Suppressor macrophage treated with lipopolysaccharide for 4 hours (primary cell): ENCODE measurements at regions not wholly inside any gene's neighbourhood (a gene's known extent, or its start where the extent isn't known, plus 50 kb on each side); places are given as distances from the start of the nearest gene placed in this dataset.
"Not testable (repeated sequence)": the region's sequence is repeated elsewhere in the genome, so short reads cannot be mapped to it uniquely, and the experiment has no call there.

ENCODE experiments used
- DNase-seq: peaks from one replicate; pipeline ENCODE4 v3.0.0-alpha.2; 2020

DNA sequence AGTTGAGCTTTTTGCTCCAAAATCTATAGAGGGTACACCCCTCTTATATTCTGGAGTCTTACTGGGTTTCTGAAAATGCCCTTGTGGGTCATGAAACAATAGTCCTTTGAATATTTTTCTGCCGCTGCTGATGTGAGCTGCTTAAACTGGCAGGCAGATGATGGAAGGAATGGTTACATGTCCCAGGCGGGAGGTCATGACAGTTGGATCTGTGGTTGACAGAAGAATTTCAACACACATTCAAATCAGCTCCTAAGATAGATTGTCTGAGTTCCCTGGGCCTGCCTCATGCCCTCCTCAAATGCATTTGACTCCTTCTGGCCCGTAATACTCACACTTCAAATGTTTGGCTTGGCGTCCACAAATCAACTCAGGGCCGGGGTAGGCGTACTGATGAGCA lies 105.0 kb upstream of the IKBKE start:
- DNase-seq: peak; percentile 23

DNA sequence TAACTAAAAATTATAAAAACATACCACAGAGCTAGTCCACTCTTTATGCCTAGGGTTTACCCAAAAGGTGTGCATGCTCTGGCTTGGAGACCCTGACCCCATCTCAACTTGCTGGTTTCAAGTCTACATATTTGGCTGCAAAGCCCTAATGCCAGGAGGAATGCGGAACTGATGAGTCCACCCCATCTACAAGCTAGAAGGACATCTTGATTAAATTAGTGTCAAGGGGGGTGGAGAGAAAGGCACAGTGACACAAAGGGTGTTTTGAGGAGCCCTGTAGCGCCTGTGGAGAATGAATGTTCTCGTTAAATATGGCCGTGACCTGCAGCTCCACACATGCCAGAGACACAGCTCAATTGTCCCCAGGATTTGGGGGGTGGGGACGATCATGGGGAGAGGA lies 104.1 kb upstream of the IKBKE start:
- DNase-seq: not testable (repeated sequence)

DNA sequence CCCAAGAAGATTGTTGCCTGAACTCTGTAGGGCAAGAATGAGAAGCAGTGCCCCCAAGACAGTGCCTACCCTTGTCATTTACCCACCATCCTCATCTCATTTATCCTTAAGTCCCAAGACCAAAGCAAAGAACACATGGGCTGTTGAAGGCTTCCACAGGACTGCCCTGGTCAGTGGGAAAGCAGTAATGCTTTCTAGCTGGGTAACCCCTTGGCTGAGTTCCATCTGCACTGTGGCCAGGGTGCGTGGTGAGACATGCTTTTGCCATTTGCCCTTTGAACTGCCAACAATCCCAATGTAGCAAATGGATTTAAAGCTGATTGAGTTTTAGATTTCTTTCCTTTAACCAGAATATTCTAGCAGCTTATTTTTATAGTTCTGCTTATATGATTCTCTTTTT lies 103.5 kb upstream of the IKBKE start:
- DNase-seq: not testable (repeated sequence)

DNA sequence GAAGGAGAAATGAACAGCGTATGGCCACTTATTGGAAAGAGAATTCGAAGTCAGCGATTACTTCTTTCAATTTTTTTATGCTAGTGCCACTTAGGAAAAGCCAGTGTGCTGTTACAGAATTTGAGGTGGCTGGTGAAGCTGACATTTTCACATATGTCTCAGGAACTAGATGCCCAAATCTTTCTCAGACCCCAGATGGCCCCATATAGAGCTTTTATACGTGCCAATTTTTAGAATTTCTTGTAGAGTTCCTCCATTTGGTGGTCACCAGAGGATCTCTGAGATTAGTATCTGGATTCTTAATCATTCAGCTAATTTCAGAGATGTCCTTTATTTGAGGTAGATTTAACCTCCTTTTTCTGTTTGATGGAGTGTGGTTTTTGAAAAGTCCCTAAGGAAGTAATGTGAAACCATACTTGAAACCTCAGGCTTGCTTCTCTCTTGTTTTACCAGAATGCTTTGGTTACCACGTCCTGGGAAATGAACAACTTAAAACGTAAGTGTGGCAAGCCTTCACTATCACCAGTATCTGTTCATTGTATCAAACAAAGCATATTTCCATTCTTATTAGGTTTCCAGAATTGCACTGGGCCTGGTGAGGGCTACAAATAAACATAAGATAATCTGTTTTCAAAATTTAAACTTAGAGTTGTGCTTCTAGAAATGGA lies 102.2 kb upstream of the IKBKE start:
- DNase-seq: not testable (repeated sequence)

DNA sequence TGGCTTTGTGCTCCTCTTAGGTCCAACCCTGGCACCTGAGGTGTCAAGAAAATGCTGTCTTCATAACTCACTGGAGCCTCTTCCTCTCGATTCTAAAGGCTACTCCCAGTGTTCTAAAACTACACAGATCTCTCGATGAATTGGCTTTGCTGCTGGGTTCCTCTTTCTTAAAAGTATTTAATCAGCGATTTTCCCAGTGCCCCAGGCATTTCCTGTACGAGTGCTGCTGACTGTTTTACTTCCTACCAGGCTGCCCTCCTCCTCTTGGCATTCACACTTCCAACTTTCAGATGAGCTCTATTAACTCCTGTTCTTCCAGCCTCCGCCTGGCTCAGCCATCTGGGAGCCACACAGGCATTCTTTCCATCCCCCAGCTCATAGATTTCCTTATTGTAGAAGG lies 95.6 kb upstream of the IKBKE start:
- DNase-seq: not testable (repeated sequence)

DNA sequence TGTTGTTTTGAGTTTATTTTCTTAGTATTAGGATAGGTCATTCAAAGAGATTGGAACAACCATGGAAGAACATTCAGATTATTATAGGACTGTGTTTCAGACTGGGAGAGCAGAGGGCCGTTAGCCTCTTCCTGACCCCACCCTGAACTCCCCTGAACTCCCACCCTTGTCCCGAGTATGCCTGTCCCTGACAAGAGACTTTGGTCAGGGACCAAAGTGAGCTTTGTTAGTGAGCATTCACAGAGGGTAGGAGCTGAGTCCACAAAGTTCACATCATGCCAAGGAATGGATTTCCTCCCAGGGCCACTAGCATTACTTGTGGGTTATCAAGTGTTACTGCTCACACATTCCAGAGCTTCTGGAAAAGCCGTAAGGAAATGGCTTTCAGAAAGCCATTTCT lies 94.7 kb upstream of the IKBKE start:
- DNase-seq: not testable (repeated sequence)

DNA sequence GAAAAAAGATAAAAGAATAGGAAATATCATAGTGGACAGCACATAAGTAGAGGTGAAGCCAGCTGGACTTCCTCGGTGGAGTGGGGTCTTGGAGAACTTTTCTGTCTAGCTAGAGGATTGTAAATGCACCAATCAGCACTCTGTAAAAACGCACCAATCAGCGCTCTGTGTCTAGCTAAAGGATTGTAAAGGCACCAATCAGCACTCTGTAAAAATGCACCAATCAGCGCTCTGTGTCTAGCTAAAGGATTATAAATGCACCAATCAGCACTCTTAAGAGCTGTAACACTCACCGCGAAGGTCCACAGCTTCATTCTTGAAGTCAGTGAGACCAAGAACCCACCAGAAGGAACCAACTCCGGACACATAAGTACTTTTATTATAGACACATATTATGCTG lies 91.8 kb upstream of the IKBKE start:
- DNase-seq: not testable (repeated sequence)

DNA sequence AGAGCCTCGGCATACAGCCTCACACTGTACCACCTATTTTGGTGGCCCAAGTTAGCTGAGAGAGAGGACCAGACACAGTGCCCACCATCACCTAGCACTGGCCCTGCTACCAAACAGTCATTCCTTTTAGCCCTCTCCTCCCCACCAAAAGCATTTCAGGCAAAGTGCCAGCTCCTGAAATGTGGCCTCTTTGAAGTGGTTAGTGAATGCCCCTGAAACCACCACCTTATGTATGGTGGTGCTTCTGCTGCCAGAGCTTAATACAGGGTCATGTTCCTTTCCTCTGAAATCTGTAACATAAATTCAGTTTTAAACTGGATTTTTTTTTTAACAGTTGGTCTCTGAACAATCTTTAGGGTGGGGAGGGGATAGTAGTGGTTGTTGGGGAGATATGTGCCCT lies 91.0 kb upstream of the IKBKE start:
- DNase-seq: not testable (repeated sequence)

DNA sequence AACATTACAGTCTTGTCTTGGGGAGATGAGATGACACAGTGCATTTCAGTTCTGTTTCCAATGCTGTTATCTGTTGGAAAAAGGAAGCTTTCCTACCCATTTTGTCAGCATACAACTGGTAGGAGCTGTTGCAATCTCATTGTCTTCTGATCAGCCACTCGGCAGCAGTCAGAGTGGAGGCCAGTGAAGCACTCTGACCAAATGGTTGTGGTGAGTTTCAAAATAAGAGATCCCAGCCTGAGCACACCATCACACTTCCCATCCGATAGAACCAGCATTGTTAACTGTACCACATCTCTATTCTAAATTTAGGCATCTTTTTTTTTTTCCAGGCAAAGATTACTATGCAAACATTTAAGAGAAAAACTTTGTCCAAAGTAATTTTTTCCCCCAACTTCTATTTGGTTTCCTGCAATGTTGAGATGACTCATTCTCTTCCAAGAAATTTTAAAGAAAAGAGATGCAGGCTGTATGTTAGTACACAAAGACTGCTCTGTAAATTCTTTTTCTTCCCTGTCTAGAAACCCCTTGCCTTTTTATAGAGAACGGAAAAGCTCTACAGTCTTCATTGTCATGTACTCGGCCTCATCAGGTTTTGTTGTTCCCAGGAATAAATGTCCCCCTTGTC lies 90.0 kb upstream of the IKBKE start:
- DNase-seq: peak; percentile 76

DNA sequence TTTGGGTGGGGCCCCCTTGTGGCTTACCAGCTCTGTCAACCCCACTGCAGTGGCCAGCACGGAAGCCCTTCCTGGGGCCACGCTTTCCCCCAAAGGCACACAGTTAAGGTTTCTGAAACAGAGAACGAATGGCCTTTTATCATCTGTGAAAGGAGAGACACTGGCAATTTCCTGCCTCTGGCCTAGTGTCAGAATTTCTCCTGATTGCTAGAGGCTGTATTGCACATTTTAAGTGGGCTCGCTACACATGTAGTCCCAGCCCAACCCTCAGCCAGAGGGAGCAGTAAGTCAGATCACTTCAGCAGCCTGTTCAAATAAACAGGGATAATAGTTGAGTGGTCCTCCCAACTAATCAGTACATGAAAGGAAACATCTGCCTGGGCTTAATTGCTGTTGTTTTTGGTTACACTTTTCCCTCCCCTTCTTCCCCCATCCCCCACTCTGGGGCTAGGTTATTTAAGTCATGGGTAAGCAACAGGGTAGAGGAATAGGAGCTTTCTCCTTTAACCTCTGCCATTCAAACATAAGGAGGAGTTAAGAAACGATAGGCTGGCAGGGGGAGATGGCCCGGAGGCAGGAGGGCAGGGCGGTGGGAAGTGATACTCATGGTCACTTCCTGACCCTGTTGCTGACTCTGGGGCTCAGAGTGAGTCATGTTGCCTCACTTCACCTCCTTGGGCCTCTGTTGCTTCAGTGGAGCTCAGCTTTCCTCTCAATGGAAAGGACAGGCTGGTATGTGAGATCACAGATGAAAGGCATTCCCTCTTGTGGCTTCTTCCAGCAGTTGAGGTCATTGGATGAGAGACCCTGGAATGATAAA lies 89.3 kb upstream of the IKBKE start:
- peak; percentile 35 for DNase-seq

DNA sequence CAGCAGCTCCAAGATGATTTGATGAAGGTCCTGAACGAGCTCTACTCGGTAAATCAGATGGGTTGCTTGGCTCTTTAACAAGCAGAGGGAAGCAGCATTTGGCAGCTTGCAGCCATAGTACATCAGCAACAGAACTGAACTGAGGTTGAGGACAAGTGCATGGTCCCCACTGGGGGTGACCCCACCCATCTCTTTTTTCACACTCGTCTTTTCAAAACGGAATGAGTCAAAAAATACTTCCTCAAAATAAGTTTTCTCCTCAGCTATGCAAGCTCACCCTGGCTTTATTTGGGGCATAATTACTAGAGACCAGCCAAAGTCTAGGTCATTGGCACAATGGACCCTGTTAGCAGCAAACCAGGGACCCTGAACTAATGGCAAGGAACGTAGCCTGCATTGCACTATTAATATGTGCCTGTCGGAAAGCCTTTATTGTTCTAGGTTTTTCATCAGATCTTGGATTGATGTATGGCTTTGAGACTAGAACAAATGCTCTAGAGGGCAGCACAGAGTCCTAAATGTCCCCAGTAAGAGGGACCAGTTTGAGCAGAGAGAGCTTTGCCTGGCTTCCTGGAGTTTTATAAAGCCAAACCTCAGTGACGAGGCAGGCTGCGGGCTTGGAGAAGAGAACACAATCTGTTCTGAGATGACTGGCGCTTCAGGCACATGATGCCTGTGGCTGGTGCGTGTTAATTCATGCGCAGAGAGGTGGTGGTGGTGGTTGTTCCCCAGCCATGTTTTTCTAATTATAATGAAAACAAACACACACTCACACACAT lies 86.1 kb upstream of the IKBKE start:
- peak; percentile 69 for DNase-seq

DNA sequence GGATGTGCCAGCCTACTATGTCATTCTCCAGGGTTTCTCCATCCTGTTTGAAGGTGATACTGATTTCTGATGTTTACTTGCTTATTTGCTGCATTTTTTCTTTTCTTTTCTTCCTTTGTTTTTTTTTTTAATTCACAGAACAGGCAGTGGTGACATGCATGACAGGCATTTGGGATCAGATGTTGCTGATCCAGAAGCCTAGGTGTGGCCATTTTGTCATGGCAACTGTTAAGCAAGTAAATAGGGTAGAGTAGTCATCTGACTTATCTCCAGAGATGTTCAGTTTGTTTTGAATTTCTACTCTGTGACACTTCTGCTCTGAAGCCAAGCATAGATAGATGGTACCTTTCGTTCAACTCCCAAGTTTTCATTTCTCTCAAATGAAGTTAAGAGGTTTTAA lies 85.4 kb upstream of the IKBKE start:
- DNase-seq: not testable (repeated sequence)

DNA sequence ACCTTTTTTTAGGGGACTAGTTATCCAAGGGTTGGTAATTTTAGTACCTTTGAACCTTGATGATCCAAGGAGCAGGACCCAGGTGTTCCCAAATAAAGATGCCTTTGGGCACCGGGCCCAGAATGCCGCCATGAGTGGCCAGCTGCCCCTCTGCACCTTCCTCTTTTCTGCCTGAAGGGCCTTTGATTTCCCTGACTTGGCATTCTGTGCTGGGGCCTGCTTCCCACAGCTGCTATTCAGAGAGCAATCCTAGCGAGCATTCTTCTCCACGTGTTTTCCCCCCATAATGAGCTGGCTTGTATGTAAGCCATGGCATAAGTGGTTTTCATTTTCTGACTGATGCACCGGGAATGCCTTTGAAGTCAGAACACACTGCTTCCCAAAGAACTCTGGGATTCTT lies 82.6 kb upstream of the IKBKE start:
- not testable (repeated sequence) for DNase-seq

DNA sequence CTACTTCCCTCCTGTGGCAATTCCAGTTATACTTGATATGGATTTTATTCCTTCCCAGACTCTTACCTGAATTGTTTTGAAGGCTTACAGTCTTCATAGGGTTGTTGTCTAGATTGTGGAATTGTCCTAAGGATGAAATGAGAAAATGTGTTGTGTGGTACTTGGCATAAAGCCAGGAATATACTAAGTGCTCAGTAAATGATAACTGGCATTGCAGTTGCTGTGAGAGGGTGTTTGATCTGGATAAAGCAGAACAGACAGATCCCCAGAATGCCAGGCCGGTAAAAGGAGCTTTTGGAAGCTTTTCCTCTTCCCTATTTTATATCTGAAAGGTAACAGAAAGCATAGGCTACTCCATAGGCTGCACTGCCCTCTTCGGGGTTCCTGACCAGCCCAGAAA lies 78.4 kb upstream of the IKBKE start:
- not testable (repeated sequence) for DNase-seq

DNA sequence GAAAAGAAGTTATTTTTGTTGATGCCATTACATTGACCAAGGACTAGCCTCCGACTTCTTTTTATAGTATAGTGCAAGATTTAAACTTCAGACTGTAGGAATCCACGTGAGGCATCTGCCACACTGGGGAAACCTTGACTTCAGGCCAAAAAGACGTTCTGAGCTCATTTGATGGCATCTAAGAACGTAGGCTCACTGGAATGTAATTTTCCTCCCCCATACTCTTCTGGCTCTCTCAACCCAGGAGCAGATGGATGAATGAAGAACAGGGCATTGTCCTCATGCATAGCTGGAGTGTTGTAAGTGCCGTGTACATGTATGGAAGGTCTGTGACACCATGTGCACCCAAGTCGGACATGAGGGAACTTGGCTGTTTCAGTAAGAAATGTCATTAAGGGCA lies 72.8 kb upstream of the IKBKE start:
- not testable (repeated sequence) for DNase-seq

DNA sequence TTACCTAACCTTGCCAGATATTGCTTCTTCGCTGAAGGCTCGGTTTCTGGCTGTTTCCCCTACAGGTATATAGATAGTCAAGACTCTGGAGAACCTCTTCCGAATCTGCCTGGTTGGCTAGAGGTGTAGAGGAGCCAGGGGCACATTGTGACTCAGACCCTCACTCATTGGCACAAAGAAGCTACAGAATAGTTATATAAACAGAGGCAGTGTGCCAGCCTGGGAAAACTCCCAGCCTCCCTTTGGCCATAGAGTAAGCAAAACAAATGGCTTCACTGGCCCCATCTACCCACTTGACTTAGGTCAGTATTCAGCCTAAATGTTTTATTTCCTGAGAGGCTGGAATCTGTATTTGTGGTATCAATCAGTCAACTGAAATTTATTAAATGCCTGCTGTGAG lies 72.0 kb upstream of the IKBKE start:
- DNase-seq: not testable (repeated sequence)

DNA sequence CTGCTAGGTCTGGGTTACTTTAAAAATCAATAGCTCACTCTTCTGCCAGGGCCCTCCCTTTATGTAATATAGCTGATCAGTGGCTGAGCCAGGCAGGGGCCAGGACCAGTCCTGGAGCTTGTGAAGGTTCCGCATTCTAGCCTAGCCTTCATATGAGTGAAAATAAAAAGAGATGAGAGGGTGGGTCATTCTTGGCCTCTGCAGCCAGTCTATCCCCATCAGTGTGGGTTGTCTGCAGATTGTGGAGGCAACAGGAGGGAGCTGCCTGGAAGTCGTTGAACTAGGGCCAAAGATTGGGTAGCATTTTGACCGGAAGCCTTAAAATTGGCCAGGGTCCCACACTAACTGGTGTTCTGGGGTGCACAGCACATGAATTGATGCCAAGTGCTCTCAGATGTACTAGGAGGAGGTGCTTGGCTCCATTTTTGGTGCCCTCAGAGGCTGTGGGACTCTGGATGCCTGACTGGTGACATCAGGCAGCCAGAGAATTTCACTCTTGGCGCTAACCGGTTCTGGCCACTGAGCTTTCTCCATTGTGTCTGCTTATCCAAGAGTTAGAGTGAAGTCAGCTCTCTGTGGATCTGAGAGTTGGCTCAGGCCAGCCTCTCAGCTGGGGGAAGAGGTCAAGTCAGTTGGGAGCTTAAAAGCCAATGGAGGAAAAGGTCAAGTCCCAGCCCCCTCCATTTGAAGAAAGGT lies 66.5 kb upstream of the IKBKE start:
- not testable (repeated sequence) for DNase-seq

DNA sequence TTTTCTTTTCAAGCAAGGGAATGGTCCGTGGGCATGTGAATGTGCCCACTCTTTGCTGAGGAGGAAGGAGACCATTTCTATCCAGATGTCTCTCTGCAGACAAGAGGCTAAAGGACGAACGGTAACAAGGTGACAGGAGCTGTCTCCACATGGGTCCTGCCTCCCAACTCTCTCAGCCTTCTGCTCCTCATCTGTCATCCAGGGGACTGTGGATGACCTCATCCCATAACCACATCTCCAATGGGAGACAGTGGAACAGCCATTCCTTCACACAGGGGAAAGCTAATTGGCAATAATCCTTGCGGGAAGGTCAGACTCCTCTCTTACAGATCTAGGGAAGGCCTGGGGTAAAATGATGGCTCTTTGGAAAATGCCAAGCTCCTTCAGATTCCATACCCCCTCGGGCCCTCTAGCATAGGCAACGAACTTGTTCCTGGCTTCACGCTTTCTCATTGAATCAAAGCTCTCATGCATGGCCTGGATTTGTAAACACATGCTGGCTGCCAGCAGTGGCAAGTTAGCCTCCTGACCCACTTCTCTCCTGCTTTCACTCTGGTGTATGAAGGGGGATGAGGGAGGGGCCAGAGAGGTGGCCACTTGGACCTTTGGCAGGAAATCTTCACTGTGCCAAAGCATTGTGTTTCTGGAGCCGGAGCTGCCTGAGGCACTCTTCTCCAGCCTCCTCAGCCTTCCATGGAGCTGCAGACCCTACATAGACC lies 65.8 kb upstream of the IKBKE start:
- not testable (repeated sequence) for DNase-seq

DNA sequence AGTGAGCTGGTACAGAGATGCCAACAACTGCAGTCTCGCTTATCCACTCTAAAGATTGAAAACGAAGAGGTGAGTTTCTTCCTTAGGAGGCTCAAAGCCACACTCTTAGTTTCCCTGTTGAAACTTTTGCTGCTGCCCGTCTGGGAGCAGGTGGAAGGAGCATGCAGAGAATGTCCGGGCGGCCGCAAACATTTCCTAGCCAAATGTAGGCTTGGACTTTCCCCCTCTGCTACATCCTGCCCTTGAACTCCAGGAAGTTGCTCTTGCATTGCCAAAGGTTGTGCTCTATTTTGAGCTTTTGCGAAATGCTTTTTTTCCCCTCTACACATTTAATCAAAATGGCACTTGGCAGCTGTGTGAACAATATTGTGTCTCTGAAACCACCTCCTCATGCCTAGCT lies 65.0 kb upstream of the IKBKE start:
- DNase-seq: not testable (repeated sequence)

DNA sequence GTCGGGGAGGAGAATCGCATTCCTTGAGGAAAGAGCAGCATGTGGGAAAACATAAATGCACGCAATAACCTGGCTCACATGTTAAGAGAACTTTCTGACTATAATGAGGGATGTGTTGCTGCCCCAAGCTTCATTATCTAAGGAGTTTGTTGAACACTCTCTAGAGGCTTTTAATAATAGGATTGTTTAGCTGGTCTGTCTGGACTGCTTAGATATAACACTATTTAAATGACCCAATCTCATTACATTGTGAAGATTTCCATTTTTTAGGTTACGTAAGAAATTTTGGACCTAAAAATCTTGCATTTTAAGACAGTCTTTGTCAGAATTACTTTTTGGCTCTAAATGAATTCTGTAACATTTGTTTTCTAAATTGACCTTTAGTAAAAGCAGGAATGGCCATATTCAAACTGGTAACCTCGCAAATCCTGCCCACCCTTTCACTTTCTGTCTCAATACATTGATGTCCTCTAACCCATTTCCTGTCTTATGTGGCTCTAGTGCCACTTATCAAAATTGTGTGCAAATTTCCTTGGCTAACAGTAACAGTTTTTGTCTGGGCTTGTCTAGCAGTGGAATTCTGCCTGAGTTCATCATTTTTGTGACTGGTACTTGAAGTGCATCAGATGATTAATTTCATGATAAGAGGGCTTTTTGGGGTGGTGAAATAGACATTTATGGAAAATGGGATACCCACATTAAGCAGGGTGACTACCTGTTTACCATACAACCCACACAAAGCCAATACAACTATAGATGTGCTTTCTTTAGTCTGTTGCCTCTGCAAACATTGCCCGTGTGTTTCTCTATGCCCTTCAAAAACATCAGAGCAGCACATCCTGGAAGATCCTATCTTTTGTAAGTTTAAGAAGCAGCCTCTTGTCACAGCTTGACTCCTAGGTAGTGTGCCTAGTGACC lies 61.6 kb upstream of the IKBKE start:
- DNase-seq: not testable (repeated sequence)

DNA sequence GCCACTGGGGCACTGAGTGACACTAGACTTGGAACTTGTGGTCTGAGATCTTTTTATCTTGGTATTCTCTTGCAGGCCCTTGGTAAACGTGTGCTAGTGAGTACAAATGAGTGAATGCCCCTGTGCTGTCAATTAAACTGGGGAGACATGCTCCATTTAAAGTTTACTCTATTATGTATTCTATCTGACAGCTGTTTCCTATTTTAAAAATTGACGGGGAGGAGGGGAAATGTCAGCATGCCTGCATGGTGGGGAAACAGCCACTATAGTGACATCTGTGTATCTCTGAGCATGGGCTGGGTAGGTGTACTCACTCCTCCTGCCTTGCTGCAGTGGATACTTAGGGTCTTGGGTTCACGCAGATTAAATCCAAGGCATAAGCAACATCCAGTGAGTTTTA lies 59.0 kb upstream of the IKBKE start:
- DNase-seq: no peak
